Amniotic stem cell (primary cell): ENCODE measurements at regions not wholly inside any gene's neighbourhood (a gene's known extent, or its start where the extent isn't known, plus 50 kb on each side); places are given as distances from the start of the nearest gene placed in this dataset.
"Not testable (repeated sequence)": the region's sequence is repeated elsewhere in the genome, so short reads cannot be mapped to it uniquely, and the experiment has no call there.

Experiments
- DNase-seq: peaks from one replicate; lab custom pipeline; 2025; lab: John Stamatoyannopoulos, UW

DNA sequence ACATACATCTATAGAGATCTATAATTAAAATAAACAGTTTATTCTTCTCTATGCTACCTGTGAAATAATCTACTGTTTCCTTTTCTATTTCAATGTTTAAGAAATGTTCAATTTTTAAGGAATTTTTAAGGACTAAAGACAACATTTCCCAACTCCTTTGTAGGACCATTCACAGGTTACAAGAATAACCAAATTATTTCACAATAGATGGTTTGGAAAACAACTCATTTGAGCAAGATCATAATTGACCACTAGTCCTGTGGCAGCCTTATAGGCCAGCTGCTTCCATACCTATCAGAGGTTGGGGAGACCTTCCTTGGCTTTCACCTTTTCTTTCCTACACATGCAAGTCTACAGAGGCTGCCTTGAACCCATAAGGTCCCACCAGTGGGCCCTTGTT, 193.7 kb downstream of the TTC39B start:
- no peak for DNase-seq

- DNase-seq: no peak
Observed at GRCh38 chr9:15111071-15111470, 195.9 kb downstream of the TTC39B start.

DNA sequence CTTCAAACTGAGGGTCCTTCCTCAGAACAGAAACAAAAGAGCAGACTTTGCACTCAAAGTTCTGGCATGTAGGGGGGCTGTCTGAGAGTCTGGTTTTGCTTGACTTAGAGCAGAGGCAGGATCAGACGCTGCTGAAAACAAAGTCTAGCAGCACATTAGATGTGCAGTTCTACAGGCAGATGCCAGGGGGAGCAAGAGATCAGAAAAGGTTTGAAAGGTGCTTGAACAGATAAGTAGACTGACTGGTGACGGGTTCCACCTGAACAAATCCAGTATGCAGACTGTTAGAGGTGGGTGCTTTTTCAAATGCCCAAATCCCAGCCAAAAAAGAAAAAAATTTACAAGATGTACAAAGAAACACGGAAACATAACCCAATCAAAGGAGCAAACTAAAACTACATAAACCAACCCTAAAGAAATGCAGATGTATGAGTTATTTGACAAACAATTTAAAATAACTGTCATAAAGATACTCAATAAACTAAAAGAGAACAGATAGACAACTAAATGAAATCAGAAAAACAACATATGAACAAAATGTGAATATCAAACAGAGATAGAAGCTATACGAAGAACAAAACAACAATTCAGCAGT, 194.7 kb upstream of the FREM1 start:
- DNase-seq: no peak

GRCh38 chr9:15103290-15103689, 193.1 kb upstream of the FREM1 start:
- DNase-seq: no peak

DNA sequence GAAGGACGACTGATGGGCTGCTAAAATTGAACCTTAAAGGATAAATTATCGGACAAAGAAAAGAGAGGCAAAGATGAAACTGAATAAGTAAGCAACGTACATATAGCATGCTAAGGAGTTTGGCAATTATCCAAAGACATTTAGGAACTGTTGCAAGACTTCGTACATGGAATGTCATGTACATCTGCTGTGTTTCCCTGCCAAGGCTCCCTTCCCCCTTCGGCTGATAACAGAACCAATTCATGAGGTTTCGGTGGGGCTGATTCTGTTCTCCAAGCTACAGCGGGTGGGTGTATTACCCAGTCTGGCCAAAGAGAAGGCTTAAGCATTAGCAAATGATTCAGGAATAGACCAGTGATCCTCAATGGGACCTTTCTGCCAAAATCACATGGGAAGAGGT, 190.9 kb upstream of the FREM1 start:
- no peak for DNase-seq

GRCh38 chr9:15100571-15100970, 190.3 kb upstream of the FREM1 start:
- DNase-seq: no peak

DNA sequence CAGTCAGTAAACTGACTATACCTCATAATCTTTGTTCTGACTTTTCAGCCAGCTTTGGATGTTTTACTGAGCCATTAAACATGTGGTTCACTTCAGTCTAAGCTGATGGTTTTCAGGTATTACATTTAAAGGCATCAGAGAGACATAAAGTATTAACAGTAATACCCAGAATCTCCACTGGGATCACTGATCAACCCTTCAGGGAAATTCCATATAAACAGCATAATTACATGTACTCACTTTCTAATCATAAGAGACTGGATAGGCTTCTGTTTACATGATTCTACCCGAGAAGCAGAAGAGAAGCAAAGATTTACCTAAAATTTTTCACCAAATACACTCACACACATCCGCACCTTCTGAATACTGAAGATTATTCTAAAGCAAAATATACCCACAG, 186.7 kb upstream of the FREM1 start:
- DNase-seq: no peak

GRCh38 chr9:15086778-15087324, 176.6 kb upstream of the FREM1 start:
- no peak for DNase-seq

DNA sequence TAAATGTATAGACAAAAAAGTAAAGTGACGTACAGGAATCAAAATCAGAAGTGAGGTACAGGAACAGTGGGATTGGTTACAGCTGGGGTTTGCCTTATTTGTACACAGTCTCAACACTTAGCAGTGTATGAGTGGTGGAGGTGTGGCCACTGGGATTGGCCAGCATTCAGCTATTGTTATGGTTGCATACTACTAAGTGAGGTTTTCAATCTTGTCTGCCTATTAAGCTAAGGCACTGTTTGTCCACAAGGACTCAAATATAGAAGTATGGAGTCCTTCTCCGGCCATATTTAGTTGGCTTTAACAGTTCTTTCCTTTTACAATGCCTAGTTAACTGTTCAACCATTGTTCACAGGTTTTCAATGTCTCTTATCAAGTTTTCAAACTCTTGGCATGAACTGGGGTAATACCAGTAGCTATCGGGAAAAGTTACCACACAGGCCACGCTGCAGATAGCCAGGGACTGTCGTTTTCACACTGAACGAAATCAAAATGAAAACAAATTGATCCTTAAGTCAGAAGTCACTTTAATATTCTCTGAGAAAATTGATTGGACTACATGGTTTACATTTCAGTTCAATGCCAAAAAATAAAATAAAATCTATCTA, 176.0 kb upstream of the FREM1 start:
- no peak for DNase-seq

DNA sequence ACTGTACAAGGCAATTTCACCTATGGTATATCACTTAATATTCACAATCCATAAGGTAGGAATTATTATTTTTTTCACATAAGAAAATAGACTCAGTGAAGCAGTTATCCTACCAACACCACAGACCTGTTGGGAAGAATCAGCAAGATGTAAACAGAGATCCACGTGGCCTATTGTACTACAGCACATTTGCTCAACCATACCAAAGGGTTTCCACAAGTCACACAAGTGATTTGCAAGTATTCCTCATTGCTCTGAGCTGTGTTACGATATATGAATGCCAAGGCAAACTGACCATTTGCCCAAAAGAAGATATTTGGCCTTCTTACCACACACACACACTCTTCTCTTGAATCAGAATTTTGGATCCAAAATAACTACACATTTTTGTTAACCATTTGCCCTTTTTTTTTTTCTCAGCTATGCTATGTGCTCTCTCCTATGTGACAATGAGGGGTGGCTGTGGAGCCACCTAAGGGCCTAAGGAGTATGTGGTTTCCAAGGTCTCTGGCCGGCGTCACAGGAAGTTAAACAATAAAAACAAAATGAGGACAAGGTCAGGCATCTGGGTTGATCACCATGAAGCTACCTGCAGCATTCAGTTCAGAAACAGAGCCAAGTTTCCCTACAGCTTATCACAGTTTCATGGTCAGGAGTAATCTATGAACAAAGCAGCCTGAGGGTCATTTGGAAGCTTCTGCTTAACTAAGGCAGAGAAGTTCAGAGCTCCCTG, 171.0 kb upstream of the FREM1 start:
- DNase-seq: no peak

DNA sequence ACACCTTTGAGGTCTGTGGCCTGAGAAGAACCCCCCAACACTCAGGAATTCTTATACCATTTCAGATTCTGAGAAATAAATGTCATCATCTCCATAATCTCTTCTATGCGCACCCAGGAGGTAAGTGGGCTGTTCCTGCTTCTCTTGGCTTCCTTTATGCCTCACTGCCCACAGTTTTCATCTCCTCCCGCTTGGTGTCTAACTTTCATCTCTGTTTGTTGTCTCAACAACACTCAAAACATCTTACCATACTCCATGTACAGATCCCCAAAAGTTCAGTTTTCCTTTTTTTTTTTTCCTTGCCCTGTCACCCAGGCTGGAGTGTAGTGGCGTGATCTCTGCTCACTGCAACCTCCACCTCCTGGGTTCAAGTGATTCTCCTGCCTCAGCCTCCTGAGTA, 170.2 kb upstream of the FREM1 start:
- no peak for DNase-seq

DNA sequence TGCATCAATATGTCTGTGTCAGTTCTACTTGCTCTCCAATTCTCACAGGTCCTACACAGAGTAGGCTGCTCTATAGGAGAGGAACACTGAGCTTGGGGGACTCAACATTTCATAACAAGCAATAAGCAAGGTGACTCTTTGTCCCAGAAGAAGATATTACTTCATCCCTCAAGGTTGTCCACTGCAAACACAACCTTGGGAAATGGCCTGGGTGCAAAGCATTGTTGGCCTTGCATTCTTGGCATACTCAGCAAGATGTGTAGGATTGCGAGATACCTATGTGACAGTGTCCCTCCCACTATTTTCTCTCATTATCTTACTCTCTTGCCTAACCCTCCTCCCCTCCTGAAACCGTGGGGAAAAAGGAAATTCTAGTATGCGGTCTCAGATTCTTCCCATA, 169.8 kb upstream of the FREM1 start:
- no peak for DNase-seq

GRCh38 chr9:15077946-15078729, 167.9 kb upstream of the FREM1 start:
- no peak for DNase-seq

DNA sequence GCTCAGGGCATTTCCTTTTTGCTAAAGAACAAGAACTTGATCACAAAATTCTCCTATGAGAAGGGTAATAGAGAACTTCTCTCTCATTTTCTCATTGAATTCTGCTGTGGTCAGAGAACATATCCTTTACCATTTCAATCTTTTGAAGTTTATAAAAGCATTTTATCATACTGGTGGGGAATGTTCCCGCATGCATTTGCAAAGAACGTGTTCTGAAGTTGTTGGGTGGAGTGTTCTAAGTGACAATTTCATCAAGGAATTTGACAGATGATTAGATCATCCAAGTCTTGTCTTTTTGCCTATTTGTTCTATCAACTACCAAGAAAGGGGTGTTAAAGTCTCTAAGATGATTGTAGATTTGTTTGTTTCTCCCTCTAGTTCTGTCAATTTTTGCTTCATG, 163.4 kb upstream of the FREM1 start:
- no peak for DNase-seq

GRCh38 chr9:15070716-15071115, 160.5 kb upstream of the FREM1 start:
- no peak for DNase-seq

GRCh38 chr9:15069106-15069505, 158.9 kb upstream of the FREM1 start:
- DNase-seq: no peak

- no peak for DNase-seq
Observed at GRCh38 chr9:15068261-15068660, 158.0 kb upstream of the FREM1 start.

DNA sequence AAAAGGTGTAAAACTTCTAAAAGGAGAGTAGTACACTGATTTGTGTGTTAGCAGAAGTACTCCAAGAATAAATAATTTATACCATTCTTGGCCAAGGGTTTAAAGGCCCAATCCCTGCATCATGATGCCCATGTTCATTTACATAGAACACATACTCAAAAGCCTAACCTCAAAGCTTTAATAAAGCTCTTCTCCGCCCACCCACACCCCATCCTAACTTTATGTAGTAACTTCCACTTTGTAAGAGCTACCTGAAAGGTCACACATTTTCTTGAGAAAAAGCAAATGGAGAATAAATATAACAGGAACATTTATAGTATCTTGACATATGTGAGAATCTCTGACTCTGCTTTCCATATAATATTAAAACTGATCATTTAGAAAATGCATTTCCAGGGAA, 148.8 kb upstream of the FREM1 start:
- no peak for DNase-seq

- DNase-seq: no peak
Observed at GRCh38 chr9:15058236-15058635, 148.0 kb upstream of the FREM1 start.

GRCh38 chr9:15055284-15055683, 145.1 kb upstream of the FREM1 start:
- not testable (repeated sequence) for DNase-seq

DNA sequence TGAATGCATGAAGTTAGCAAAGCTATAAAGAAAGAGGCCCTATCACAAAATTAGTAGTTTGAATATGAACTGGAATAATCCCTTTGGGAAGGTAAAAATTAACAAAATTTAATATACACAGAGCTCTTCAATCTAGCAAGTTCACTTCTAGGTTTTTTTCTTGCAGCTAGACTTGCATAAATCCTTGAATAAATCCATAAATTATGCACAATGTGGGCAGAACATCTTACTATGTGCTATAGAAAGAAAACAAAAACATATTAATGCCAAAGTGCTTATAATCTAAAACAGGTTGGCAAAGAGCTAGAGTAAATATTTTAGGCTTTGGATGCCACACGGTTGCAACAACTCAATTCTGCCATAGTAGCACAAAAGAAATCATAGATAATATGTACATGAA, 138.5 kb upstream of the FREM1 start:
- no peak for DNase-seq

DNA sequence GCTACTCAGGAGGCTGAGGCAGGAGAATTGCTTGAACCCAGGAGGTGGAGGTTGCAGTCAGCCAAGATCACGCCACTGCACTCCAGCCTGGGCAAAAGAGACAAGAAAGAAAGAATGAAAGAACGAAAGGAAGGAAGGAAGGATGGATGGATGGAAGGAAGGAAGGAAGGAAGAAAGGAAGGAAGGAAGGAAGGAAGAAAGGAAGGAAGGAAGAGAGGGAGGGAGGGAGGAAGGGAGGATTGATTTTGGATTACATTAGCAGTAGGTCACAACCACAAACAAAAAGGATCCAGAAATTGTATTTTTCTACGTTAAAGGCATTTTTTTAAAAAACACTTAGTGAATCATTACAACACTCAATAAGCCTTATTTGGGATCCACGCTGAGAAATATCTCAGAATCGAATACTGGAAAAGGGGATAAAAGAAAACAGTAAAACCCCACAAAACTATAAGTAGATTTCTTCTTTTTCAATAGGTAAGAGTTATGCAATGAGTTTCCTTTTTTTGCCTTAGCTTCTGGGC, 136.9 kb upstream of the FREM1 start:
- DNase-seq: no peak
